NCI-H82 treated with DMSO at 0.1 percent for 48 hours (cell line): ENCODE measurements at regions not wholly inside any gene's neighbourhood (a gene's known extent, or its start where the extent isn't known, plus 50 kb on each side); places are given as distances from the start of the nearest gene placed in this dataset.
A peak's percentile ranks its signal among the peaks of the same experiment; 100 is the strongest.
"Not testable (repeated sequence)": the region's sequence is repeated elsewhere in the genome, so short reads cannot be mapped to it uniquely, and the experiment has no call there.

Source experiments
- DNase-seq: peaks from one replicate; lab custom pipeline; 2025; ENCODE audit not compliant: unreplicated experiment; lab: John Stamatoyannopoulos, UW

DNA sequence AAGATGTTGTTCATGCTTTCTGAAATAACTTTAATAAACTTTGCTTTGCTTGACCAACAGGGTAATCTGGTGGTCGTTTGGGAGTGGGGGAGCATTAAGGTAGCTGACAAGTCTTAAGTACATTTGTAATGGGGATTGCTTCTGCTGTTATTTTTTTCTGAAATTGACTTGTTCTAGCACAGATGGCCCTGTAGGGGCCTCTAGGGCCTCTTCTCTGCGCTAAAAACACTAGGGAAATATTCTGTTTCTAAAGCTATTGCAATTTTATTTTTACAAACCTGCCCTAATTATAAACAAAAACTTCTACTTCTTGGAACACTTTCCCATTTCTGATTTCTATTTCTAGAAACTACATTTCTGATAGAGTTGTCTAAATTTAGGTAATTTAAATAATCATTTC is 191.3 kb upstream of the KCNJ3 start:
- no peak for DNase-seq

DNA sequence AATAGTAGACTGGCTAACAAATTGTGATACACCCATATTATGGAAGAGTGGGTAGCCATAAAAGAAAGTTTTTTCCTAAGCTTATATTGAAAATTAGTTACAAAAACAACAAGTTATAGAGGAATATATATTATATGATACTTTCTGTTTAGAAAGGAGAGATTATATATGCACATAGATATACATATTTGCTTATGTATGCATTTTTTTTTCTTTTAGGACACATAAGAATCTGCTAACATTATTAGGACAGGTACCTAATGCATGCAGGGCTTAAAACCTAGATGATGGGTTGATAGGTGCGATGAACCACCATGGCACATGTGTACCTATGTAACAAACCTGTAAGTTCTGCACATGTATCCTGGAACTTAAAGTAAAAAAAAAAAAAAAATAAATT is 179.6 kb upstream of the KCNJ3 start:
- no peak for DNase-seq

DNA sequence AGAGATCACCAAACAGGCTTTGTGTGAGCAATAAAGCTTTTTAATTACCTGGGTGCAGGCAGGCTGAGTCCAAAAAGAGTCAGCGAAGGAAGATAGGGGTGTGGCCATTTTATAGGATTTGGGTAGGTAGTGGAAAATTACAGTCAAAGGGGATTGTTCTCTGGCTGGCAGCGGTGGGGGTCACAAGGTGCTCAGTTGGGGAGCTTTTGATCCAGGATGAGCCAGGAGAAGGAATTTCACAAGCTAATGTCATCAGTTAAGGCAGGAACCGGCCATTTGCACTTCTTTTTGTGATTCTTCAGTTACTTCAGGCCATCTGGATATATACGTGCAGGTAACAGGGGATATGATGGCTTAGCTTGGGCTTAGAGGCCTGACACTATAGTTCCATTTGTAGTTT is 177.5 kb upstream of the KCNJ3 start:
- not testable (repeated sequence) for DNase-seq

DNA sequence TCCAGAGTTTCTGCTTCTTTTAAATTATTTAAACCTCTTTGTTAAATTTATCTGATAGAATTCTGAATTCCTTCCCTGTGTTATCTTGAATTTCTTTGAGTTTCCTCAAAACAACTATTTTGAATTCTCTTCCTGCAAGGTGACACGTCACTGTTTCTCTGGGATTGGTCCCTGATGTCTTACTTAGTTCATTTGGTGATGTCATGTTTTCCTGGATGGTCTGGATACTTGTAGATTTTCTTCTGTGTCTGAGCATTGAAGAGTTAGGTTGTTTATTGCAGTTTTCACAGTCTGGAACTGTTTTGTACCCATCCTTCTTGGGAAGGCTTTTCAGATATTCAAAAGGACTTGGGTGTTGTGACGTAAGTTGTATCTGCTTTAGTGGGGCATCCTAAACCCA is 172.3 kb upstream of the KCNJ3 start:
- no peak for DNase-seq

DNA sequence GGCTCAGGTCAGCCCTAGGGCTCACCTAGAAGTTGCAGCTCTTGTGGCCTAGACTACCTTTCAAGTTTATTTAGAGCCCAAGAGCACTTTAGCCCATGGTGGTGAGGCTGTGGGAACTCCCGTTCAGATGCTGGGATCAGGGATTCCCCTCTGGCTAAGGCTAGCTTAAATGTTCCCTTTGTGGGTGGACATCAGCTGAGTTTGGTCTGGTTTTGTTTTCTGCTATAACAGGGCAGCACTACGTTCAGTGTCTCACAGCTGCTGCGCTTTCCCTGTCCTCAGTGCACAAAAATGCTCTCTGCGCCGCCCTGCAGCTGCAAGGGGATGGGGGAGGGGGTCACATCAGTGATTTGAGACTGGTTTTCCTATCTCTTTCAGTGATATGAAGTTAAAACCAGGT is 170.5 kb upstream of the KCNJ3 start:
- no peak for DNase-seq

DNA sequence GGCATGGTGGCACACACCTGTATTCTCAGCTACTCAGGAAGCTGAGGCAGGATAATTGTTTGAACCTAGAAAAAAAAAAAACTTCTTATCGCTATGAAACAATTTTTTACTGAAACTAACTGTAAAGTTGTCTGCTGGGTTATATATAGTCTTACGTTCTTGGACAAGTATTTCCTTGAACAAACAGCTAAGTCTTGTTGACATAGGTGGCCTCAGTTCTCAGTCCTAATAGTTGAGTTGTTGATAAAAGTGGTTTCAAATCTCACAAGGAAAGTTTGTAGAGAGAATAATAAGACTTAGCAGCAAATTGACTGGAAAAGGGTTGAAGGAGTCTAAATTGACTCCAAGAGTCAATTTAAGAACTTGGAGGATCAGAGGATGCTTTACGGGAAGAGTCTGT is 166.5 kb upstream of the KCNJ3 start:
- no peak for DNase-seq

DNA sequence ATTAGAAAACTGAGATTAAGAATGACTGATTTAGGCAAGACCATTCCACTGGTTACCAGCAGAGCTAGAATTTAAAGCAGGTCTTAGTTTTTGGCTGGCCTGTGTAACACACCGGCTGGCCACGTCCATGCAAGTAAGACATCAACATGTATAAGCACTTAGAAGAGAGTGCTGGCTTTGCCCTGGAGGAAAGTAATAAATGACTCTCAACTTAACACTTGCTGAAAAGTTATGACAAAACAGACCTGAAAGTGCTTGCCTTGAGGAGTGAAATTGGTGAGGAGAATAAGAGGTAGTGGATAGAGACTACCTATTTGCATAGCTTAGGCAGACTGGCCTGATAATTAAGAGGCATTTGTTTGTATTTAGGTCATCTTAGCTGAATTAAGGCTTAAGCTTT is 165.7 kb upstream of the KCNJ3 start:
- no peak for DNase-seq

DNA sequence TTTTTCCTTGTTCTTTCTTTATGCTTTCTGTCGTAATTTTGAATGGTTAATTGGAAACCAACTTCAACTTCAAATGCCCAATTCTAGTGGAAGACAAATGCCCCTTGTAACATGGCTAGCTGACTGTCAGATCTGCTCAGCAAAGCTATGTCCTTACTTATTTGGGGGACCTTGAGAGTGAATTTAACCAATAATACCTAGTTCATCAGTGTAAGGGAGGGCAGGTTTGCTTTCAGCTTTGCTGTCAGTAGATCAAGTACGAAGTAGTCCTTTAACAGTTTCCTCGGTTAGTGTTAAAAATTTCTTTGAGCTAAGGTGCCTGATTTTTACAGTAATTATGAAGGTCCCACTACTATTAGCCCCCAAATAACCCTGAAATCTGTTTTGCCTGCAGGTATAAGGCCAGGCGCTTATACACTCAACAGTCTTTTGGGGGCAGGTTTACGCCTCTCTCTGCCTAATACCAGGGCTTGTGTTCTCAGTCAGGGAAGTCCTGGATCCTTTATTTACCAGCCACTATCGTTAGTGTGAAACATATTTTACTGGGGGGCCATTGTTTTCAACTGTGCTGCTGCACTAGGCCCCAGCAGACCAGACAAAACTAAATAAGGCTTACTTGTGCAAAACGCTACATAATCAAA is 165.1 kb upstream of the KCNJ3 start:
- no peak for DNase-seq

DNA sequence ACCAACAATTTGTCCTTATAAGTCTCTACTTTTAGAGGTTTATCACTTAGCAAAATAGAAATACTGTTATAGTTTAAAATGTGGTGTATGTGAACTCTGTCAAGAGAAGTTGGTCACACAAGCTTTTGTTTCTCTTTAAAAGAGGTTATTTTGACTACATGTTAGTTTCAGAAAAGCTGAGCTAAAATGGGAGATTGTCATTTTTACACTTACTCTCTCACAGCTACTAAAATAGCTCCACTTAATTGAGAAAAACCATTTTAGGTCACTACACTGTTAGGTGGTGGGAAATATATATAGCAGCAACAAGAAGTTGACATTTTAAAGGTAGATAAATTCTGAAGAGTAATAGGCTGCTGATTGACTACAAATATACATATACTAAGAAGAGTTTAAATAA is 161.5 kb upstream of the KCNJ3 start:
- DNase-seq: no peak

DNA sequence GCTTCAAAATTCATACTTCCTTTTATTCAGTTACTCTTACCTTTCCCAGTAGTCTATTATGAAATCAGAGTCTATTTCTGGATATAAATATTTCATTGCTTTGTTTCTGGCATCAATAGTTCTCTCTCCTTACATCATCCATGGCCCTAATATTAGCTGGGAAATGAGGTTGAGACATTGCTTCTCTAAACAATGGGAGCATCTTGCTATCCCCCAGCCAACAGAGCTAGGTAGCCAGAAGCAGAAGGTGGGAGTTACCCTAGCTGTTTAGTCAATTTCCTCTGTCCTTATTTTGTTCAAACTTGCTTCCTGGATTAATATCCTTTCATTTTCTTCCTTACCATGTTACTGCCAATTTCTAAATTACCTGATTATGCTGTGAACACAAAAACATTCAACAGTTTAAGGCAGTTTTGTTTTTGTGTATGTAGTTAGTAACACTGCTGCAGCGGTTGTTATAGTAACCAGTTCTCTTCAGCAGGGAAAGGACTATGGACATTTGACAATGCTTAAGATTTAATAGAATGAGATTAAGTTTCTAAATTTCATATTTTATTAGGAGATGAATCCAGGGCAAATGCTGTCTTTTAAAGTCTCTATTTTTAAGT is 160.5 kb upstream of the KCNJ3 start:
- DNase-seq: no peak

DNA sequence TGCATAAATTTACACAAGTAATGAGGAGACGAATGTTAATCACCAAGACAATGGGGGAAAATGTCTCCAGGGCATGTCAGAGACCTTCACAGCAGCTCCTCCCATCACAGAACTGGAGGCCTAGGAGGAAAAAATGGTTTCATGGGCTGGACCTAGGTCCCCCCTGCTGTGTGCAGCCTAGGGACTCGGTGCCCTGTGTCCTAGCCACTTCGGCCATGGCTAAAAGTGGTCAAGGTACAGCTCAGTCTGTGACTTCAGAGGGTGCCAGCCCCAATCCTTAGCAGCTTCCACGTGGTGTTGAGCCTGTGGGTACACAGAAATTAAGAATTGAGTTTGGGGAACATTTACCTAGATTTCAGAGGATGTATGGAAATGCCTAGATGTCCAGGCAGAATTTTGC is 152.2 kb upstream of the KCNJ3 start:
- no peak for DNase-seq

DNA sequence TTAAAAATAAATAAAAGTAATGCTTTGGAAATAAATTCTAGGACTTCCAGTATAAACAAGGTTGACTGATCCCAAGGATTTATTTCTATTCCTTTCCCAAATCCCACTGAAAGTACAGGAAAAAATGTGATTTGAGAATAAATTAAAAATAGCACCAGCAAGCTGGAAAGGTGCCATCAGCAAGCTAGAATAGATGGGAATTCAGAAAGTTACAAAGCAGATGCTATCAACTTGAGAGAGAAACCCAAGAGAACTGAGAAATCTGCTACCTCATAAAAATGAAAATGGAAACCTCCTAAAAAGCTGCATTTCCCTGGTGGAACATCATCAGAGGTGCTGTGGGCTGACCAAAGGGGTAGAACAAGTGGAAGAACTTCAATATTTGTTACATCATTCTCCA is 148.6 kb upstream of the KCNJ3 start:
- no peak for DNase-seq

DNA sequence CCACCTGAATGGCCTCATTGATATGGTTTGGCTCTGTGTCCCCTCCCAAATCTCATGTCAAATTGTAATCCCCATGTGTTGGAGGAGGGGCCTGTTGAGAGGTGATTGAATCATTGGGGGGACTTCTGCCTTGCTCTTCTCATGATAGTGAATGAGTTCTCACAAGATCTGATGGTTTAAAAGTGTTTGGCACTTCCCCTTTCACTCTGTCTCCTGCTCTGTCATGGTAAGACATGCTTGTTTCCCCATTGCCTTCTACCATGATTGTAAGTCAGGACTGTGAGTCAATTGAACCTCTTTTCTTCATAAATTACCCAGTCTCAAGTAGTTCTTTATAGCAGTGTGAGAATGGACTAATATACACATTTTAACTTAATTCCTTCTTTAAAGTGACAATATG is 146.8 kb upstream of the KCNJ3 start:
- no peak for DNase-seq

DNA sequence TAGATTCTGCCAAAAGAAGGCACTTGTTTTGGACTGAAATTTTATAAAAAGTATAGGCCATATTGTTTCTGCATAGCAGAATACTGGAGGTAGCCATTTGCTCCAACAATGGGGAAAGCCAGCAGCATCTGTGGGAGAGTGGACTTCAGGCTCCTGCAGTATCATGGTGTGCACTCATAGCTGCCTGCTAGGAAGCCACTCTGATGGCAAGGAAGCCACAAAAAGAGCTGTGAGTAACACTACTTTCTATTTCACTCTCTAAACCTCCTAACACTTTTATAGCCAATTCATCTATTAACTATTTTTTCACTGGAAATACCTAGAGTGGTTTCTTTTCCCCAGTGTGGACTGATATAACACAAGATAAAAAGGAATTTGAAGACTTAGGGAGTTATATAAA is 144.4 kb upstream of the KCNJ3 start:
- no peak for DNase-seq

DNA sequence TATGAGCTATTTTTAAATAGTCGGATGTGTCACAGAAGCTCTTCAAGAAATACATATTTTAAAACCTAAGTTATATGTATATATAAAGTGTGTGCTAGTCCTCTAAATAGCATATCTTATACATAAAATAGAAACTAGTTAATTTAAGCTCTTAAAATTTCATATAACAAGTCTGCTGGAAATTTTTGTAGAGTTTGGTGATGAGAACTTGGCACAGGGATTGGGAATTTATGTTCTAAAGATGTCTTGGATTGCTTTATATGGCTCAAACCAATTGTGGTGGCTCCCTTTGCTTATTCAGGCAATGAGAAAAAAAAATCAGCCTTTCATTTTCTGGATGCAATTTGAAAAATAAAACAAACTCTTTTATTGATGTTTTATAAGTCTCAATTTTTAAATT is 142.8 kb upstream of the KCNJ3 start:
- no peak for DNase-seq

DNA sequence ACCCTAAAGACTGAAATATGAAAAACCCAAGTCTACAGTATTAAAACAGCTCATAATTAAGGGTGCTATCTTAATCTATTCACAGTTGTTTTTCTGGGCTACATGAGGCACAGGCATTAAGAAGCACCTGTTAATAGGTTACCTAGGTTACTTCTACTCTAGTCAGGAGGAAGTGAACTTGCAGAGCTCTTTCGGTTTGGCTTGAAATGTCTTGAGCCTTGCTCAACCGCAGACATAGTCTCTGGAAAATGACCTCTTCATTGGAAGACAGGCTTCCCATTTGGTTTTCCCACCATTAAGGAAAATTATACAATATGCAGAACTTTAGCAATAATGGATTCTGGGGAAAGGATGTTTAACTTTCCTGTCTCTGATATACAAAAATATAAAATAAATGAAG is 142.3 kb upstream of the KCNJ3 start:
- no peak for DNase-seq

DNA sequence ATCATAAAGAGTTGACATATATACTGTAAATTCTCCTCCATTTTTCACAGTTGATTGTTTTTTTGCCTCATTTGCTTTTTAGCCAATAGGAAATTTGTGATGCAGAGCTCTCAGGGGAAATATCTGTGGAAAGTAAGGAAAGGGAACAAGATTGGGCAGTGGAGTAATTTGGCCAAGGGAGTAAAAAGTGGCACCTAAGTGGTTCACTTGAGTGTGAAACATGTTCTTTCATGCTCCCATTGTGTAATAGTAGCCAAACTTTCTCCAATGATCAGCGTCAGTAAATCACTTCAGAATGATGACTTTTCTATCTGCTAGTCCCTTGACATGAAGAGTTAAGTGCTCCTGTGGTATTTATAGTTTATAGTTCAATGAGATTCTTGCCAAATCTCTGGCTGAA is 141.9 kb upstream of the KCNJ3 start:
- no peak for DNase-seq

DNA sequence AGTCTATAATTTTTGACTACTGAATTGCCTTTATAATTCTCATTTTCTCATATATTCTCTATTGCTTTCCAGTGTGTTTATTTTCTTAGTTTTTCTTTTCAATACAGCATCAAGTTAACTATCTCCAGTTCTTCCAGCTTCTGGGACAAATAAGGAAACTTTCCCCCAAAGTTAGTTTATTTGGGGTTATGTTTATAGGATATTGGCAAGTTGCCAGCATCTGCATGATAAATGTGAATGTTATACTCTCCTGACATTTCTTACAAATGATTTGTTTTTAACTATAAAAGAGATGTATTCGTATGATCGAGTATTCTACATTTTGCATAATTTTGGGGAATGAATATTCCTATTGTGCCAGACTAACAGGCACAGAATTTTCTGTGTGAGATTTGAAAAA is 140.6 kb upstream of the KCNJ3 start:
- DNase-seq: no peak

DNA sequence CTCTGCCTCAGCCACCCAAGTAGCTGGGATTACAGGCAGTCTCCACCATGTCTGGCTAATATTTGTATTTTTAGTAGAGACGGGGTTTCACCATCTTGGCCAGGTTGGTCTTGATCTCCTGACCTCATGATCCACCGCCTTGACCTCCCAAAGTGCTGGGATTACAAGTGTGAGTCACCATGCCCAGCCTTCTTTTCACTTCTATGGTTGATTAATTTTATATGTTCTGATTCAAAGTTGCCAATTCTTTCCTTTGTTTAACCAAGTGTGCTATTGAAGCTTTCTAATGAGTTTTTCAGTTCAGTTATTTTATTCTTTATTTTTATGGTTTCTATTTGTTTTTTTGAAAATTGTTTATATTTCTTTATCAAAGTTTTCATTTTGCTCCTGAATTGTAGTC is 133.1 kb upstream of the KCNJ3 start:
- DNase-seq: no peak

DNA sequence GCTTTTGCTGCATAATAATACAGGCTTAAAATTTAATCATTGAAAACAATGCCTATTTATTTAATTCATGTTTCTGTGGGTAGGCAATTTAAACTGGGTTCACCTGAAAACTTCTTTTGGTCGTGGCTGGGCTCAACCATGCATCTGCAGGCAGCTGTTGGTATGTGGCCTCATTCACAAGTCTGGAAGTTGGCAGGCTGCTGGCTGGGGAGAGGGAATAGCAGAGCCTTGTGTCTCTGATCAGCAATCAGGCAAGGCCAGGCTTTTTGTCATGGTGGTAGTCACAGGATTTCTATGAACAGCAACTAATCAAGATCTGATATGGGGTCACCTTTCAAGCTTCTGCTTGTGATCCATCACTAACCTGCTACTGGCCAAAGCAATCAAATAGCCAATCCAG is 130.1 kb upstream of the KCNJ3 start:
- no peak for DNase-seq

DNA sequence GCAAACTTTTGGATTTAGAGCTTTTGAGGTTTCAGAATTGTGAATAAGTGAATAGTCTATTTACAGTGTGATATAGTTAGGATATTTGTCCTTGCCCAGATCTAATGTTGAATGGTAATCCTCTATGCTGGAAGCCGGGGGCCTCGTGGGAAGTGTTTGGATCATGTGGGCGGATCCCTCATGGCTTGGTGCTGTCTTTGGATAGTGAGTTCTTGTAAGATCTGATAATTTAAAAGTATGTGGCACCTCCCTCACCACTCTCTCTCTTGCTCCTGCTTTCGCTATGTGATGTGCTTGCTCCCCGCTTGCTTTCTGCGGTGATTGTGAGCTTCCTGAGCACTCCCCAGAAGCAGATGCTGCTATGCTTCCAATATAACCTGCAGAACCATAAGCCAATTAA is 128.0 kb upstream of the KCNJ3 start:
- DNase-seq: peak; percentile 12

DNA sequence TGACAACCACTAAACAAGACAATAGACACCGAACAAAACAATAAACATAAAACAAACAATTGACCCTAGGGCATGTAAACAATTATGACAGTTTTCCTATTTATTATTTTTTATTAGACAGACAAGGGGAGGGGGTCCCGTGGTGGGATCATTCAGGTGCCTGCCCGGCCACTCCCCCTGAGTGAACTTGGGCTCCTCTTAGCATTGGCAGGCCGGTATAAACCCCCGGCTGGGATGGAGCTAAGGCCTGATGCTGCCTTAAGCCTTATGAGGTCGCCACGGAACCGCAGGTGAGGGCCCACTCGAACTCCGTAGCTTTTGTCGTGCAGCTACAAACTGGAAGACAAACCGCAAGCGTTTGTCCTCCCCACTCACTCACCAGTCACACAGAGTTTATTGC is 121.8 kb upstream of the KCNJ3 start:
- DNase-seq: not testable (repeated sequence)

DNA sequence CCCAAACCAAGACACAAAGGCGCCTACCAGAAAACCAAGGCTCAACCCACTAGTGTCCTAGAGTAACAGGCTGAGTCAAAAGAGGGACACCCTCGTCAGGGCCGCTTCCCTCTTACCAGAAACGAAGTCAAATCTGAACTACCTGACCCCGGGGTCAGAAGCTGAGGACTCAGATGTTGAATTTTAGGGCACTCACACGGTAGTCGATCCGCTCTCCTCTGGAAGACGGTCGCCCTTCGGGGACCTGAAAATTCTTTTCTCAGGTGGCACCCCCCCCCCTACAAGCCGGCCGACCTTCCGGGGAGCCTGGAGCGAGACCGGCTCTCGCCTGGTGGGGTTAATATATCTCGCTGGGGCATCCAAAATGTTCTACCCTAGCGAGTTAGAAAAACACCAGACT is 121.1 kb upstream of the KCNJ3 start:
- DNase-seq: no peak
